ENCODE measurements at regions not wholly inside any gene's neighbourhood (a gene's known extent, or its start where the extent isn't known, plus 50 kb on each side); places are given as distances from the start of the nearest gene placed in this dataset.

DNA sequence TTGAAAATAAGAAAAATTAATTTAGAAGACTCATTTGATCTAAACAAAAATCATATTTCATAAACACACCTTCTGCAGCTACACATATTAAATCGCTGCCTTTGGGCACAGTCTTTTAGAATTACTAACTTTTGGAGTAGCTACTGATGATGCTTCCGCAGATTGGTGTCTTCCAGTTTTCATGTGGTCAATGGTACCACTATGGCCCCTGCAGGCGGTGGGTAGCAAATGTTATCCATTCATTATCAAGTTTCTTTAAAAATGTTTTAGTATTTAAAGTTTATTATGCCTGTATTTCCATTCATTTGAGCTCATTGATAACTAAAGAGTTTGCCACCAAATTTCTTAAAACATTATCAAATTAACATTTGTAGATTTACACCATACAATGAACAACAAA lies 122.9 kb upstream of the GRAMD2B start:
- no peak for DNase-seq
- Histone ChIP-seq H3K4me3 (ENCODE audit: low read depth, low read length) (no peak overlapping the region), H3K9me3 (no peaks in the 10 kb centered on the region), H3K36me3 (no peaks in the 10 kb centered on the region), H3K4me1 (no peaks in the 10 kb centered on the region), H3K27me3 (no peaks in the 10 kb centered on the region)
- TF ChIP-seq, protein P1, sequence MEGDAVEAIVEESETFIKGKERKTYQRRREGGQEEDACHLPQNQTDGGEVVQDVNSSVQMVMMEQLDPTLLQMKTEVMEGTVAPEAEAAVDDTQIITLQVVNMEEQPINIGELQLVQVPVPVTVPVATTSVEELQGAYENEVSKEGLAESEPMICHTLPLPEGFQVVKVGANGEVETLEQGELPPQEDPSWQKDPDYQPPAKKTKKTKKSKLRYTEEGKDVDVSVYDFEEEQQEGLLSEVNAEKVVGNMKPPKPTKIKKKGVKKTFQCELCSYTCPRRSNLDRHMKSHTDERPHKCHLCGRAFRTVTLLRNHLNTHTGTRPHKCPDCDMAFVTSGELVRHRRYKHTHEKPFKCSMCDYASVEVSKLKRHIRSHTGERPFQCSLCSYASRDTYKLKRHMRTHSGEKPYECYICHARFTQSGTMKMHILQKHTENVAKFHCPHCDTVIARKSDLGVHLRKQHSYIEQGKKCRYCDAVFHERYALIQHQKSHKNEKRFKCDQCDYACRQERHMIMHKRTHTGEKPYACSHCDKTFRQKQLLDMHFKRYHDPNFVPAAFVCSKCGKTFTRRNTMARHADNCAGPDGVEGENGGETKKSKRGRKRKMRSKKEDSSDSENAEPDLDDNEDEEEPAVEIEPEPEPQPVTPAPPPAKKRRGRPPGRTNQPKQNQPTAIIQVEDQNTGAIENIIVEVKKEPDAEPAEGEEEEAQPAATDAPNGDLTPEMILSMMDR (IDR thresholded peaks at IDR 0.05; ENCODE audit: low read depth, low read length) = peak; percentile 29; the same call in 1 of the 2 replicates

DNA sequence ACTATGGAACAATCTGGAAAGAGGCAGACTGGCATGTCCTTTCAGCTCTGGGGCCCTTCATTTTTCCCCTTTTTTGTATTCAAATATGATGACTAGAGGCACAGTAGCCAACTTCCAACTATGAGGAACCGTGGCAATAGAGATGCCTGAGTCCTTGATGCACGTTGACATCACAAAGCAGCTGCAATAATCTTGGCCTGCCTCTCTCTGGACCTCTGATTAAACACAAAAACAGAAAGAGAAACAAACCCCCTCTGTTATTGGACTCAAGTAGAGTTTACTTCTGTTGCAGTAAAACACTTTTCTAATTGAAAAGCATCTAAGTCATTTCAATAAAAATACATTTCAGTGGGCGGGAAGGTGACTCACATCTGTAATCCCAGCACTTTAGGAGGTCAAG lies 122.2 kb upstream of the GRAMD2B start:
- Histone ChIP-seq H3K9me3 (no peaks in the 10 kb centered on the region), H3K4me3 (ENCODE audit: low read depth, low read length) (no peak overlapping the region), H3K4me1 (no peaks in the 10 kb centered on the region), H3K27me3 (no peaks in the 10 kb centered on the region), H3K36me3 (no peaks in the 10 kb centered on the region)
- TF ChIP-seq, protein P1 (IDR thresholded peaks at IDR 0.05; ENCODE audit: low read depth, low read length) = no peak
- no peak for DNase-seq

DNA sequence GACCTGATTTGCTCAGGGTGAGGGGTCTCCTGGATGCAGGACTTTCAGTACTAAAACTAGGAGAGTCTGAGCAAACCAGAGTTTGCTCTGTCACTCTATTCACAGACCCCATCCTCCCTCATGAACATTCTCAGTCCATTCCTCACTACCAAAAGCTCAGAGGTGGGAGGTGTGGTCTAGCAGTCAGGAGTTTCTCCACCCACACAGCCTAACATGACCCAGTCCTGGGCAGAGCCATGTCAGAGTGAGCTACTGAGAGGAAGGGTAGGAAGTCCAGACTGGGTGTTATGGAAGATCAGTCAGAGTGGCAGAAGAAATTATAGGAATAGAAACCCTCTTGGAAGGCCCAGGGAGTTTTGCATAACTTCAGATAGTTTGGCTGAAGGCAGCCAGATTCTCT lies 113.3 kb upstream of the GRAMD2B start:
- no peaks in the 10 kb centered on the region for H3K9me3 ChIP-seq
- DNase-seq = no peak

DNA sequence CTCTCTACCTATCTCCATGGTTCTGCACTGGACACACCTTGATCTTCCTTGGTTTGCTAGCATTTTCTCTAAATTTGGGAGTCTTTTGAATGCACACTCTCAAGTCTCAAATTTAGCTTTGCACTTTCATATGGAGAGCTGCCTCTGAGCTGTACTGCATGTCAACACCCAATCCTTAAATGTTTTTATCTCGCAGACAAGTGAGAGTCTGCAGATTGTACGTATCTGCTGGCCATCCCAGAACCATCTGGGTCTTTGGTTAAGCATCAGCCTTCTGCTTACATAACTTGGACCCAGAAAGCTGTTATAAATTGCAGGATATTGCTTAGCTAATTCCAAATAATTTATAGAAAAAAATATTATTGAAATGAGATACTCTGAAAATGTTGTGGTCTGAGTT lies 111.4 kb upstream of the GRAMD2B start:
- H3K27me3 ChIP-seq = no peaks in the 10 kb centered on the region
- no peak overlapping the region for H3K4me3 ChIP-seq (ENCODE audit: low read depth, low read length)
- no peaks in the 10 kb centered on the region for H3K9me3 ChIP-seq
- H3K4me1 ChIP-seq = no peaks in the 10 kb centered on the region
- no peak for DNase-seq
- TF ChIP-seq, protein P1 (IDR thresholded peaks at IDR 0.05; ENCODE audit: low read depth, low read length) = no peak
- no peaks in the 10 kb centered on the region for H3K36me3 ChIP-seq

More for the DNA sequence above, 113.3 kb upstream of the GRAMD2B start:
- Histone ChIP-seq H3K4me3 (ENCODE audit: low read depth, low read length) (no peak overlapping the region), H3K27me3 (no peaks in the 10 kb centered on the region), H3K36me3 (no peaks in the 10 kb centered on the region), H3K4me1 (no peaks in the 10 kb centered on the region)
- TF ChIP-seq, protein P1 (IDR thresholded peaks at IDR 0.05; ENCODE audit: low read depth, low read length) = no peak

DNA sequence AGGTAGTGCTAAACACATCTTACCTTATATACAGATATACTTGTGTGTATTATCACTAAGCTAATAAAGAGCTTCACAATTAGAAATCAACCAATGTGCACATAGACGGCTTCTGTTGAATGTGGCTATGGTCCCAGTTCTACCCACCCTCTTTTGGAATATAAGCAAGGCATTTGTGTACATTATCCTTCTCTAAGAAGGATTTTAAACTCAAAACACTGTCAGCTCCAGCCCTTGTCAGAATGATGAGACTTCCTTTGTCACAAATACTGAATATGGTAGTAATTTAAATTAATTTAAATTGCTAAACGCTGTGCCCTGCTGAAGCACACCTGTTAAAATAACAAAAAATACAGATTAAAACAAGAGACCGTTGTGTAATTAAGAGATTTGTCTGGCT lies 107.9 kb upstream of the GRAMD2B start:
- no peaks in the 10 kb centered on the region for H3K9me3 ChIP-seq
- TF ChIP-seq, protein P1 (IDR thresholded peaks at IDR 0.05; ENCODE audit: low read depth, low read length) = no peak
- H3K4me3 ChIP-seq (ENCODE audit: low read depth, low read length) = no peak overlapping the region
- H3K27me3 ChIP-seq = no peaks in the 10 kb centered on the region
- H3K36me3 ChIP-seq = no peaks in the 10 kb centered on the region
- no peaks in the 10 kb centered on the region for H3K4me1 ChIP-seq
- DNase-seq = no peak

DNA sequence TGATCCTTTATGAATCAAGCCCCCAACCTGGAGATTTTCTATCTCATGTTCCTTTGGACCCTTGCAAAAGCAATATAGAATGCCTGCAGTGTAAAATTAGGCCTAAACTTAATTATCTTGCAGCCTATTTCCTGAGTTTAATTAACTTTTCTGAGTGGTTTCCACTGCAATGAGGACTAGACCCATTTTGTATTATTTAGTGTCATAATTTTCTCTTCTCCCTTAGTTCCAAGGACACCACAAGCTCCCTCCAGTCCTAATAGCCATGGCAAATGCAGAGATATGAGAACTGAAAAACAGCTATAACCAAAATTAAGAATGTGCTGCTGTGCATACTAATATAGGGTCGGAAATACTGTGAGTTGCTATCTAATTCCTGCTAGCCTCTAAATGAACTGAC lies 90.9 kb upstream of the GRAMD2B start:
- no peaks in the 10 kb centered on the region for H3K27me3 ChIP-seq
- TF ChIP-seq, protein P1 (IDR thresholded peaks at IDR 0.05; ENCODE audit: low read depth, low read length) = no peak
- no peaks in the 10 kb centered on the region for H3K36me3 ChIP-seq
- H3K4me3 ChIP-seq (ENCODE audit: low read depth, low read length) = no peak overlapping the region
- no peaks in the 10 kb centered on the region; the same call in 1 of the 2 replicates for H3K4me1 ChIP-seq
- H3K9me3 ChIP-seq = no peaks in the 10 kb centered on the region
- DNase-seq = no peak
